ENCODE measurements at regions not wholly inside any gene's neighbourhood (a gene's known extent, or its start where the extent isn't known, plus 50 kb on each side); places are given as distances from the start of the nearest gene placed in this dataset.

DNA sequence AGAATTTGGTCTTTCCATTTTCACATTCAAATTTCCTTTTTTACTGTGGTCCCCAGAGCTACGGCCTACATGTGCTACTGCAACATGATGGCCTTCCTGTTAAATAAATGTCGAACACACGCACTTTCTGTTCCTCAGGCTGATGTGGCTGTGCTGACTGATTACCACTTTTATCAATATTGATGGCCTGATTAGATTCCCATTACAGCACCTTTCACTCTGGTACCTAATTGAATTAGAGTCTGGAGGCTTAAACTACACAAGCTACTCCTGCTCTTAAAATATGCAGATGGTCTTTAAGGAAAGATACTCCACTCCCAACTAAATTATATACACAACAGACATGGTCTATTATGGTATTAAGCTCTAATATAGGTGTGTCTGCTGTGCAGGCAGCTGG is 301.6 kb downstream of the FRK start:
- TF ChIP-seq, protein P1, sequence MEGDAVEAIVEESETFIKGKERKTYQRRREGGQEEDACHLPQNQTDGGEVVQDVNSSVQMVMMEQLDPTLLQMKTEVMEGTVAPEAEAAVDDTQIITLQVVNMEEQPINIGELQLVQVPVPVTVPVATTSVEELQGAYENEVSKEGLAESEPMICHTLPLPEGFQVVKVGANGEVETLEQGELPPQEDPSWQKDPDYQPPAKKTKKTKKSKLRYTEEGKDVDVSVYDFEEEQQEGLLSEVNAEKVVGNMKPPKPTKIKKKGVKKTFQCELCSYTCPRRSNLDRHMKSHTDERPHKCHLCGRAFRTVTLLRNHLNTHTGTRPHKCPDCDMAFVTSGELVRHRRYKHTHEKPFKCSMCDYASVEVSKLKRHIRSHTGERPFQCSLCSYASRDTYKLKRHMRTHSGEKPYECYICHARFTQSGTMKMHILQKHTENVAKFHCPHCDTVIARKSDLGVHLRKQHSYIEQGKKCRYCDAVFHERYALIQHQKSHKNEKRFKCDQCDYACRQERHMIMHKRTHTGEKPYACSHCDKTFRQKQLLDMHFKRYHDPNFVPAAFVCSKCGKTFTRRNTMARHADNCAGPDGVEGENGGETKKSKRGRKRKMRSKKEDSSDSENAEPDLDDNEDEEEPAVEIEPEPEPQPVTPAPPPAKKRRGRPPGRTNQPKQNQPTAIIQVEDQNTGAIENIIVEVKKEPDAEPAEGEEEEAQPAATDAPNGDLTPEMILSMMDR (IDR thresholded peaks at IDR 0.05; ENCODE audit: insufficient read depth, low read depth, low read length) = no peak
- no peak for TF ChIP-seq EZH2 (IDR thresholded peaks at IDR 0.05; ENCODE audit: insufficient read depth, low read length)

All from astrocyte (in vitro differentiated cells and primary cell).